MM.1S (cell line): ENCODE measurements at regions not wholly inside any gene's neighbourhood (a gene's known extent, or its start where the extent isn't known, plus 50 kb on each side); places are given as distances from the start of the nearest gene placed in this dataset.

Experiments used
- EZH2 ChIP-seq: fragments of 300-600 bp; sonication (generic); optimal IDR thresholded peaks from 2 replicates; pipeline ENCODE3; 2017; ENCODE audit warnings: low read depth, mild to moderate bottlenecking, antibody characterized with exemption, low read length, mixed read lengths
- EZH2phosphoT487 ChIP-seq: fragments of 300-600 bp; sonication (generic); IDR thresholded peaks from 2 replicates; pipeline ENCODE4 v1.6.1; 2018; ENCODE audit warnings: antibody characterized with exemption, low read length
- TF ChIP-seq, protein P1 (sequence below): fragments of 300-600 bp; sonication (generic); IDR thresholded peaks from 2 replicates; pipeline ENCODE4 v1.5.1; 2016; ENCODE audit warnings: antibody characterized with exemption, low read length, mixed read lengths

DNA sequence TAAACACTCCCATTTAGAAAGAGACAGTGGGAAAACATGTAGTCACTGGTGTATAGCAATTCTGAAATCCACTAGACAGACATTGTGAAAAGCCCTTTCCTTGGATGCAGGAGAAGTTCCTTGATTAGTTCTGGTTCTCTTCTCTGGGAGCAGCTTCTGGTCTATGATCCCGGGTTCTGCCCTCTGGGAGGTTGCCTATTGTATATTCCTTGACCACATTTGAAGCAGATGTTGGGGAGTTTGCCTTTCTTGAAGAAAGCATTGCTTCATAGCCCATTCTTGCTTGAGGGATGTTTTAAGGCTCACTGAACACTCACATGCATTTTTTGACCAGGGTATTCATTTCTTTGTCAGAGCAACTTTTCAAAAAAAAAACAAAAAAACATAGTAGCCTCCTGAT, 211.9 kb downstream of the NDFIP2 start:
- TF ChIP-seq, protein P1, sequence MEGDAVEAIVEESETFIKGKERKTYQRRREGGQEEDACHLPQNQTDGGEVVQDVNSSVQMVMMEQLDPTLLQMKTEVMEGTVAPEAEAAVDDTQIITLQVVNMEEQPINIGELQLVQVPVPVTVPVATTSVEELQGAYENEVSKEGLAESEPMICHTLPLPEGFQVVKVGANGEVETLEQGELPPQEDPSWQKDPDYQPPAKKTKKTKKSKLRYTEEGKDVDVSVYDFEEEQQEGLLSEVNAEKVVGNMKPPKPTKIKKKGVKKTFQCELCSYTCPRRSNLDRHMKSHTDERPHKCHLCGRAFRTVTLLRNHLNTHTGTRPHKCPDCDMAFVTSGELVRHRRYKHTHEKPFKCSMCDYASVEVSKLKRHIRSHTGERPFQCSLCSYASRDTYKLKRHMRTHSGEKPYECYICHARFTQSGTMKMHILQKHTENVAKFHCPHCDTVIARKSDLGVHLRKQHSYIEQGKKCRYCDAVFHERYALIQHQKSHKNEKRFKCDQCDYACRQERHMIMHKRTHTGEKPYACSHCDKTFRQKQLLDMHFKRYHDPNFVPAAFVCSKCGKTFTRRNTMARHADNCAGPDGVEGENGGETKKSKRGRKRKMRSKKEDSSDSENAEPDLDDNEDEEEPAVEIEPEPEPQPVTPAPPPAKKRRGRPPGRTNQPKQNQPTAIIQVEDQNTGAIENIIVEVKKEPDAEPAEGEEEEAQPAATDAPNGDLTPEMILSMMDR, result no peak
- TF ChIP-seq EZH2 (no peak), EZH2phosphoT487 (no peak)
